HUES48 (cell line): ENCODE measurements at regions not wholly inside any gene's neighbourhood (a gene's known extent, or its start where the extent isn't known, plus 50 kb on each side); places are given as distances from the start of the nearest gene placed in this dataset.
"Not testable (repeated sequence)": the region's sequence is repeated elsewhere in the genome, so short reads cannot be mapped to it uniquely, and the experiment has no call there.

ENCODE experiments used
- H3K27ac ChIP-seq: one replicate; pipeline ENCODE4 v1.7.0; 2013; ENCODE audit warnings: low read depth, low read length, inconsistent platforms
- H3K27me3 ChIP-seq: 2 replicates; pipeline ENCODE4 v1.6.1; 2013; ENCODE audit warnings: mild to moderate bottlenecking, low read length; ENCODE audit not compliant: control insufficient read depth, insufficient read depth
- H3K36me3 ChIP-seq: 2 replicates; pipeline ENCODE4 v1.6.1; 2013; ENCODE audit warnings: low read length; ENCODE audit not compliant: control insufficient read depth, insufficient read depth
- H3K4me1 ChIP-seq: 2 replicates; pipeline ENCODE4 v1.6.1; 2013; ENCODE audit warnings: mild to moderate bottlenecking, low read length; ENCODE audit not compliant: control insufficient read depth, insufficient read depth
- H3K4me3 ChIP-seq: 2 replicates; pipeline ENCODE4 v1.5.1; 2013; ENCODE audit warnings: mild to moderate bottlenecking, low read depth, low read length
- H3K9ac ChIP-seq: 2 replicates; pipeline ENCODE4 v1.6.1; 2013; ENCODE audit warnings: mild to moderate bottlenecking, low read depth, low read length, moderate library complexity
- H3K9me3 ChIP-seq: 2 replicates; pipeline ENCODE4 v1.6.1; 2013; ENCODE audit warnings: low read length; ENCODE audit not compliant: control insufficient read depth, insufficient read depth

DNA sequence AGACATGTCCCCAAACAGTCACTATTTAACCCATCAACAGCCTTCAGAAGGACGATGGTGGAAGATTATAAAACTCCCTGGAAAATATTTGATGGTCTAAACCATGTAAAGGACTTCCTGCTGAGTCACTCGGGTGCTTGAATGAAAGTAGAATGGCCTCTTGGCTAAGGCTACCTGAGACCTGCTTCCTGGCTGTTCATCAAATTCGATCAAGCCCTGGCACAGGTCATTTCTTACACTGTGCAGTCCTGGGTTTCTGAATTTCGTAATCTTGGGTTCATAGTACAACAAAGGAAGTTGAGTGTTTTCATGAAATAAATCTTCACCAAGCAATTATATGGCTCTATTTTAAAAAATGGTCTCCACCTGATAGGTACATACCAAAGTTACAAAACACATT, 260.3 kb upstream of the RNF32 start:
- Histone ChIP-seq H3K27ac (no peak overlapping the region), H3K27me3 (no peaks in the 10 kb centered on the region), H3K4me1 (peaks cover 6% of the 10 kb centered on the region)

DNA sequence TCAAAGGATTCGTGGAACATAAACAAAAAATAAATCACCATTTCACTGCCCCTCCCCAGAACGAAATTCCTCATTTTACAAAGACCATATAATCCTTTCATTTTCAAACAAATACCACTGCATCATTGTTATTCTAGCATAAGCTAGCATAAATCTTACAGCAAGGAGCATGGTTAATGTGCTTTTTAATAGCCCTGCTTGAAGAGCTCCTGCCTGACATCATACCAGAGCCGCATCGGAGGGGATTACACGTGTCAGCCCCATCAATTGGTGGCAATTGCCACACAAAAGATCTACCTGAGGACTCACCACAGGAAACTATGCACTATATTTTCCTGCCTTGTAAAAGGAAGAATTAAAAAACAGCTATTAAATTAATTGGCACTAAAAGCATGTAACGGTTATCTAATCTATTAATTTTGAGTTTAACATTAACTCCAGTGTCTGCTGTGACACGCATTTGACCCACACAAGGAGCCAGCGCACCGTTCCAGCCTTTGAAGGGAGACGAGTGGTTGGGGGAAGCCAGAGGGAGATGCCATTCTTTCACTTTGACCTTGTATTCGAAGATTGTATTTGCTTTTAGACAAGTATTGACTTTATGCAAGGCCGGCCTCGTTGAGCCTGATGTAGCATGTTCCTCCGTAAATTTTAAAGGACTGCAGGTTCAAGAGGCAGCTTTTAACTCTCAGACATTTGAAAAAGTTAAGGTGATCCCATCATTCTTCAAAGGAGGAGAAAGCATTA, 261.1 kb upstream of the RNF32 start:
- Histone ChIP-seq H3K9me3 (no peaks in the 10 kb centered on the region), H3K9ac (no peak overlapping the region), H3K4me3 (no peak overlapping the region), H3K36me3 (no peaks in the 10 kb centered on the region), H3K27ac (no peak overlapping the region), H3K4me1 (no peaks in the 10 kb centered on the region; the same call in 1 of the 2 replicates), H3K27me3 (no peaks in the 10 kb centered on the region)

More for the DNA sequence above, 260.3 kb upstream of the RNF32 start:
- no peak overlapping the region for H3K4me3 ChIP-seq
- no peak overlapping the region for H3K9ac ChIP-seq
- no peaks in the 10 kb centered on the region for H3K36me3 ChIP-seq
- no peaks in the 10 kb centered on the region for H3K9me3 ChIP-seq

DNA sequence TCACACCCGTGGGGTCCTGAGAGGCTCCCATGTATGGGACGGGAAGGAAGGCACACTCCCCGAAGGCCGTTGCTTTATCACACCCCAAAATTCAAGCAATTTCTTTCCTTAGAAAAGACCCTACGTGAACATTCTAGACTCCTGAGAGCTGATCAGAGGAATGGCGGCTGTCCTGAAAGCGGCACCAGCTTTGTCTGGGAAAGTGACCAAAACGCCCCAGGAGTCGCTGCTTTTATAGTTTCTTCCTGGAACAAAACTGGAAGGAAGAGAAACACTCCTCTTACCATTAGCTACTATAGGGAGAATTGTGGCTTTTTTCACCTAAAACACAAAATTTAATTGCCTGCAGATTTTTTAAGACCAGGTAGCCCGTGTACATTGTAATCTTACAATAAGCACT, 261.8 kb upstream of the RNF32 start:
- no peaks in the 10 kb centered on the region for H3K36me3 ChIP-seq
- no peaks in the 10 kb centered on the region for H3K27me3 ChIP-seq
- no peak overlapping the region for H3K27ac ChIP-seq
- H3K9ac ChIP-seq = no peak overlapping the region
- H3K9me3 ChIP-seq = no peaks in the 10 kb centered on the region
- no peaks in the 10 kb centered on the region; the same call in 1 of the 2 replicates for H3K4me1 ChIP-seq
- no peak overlapping the region for H3K4me3 ChIP-seq

DNA sequence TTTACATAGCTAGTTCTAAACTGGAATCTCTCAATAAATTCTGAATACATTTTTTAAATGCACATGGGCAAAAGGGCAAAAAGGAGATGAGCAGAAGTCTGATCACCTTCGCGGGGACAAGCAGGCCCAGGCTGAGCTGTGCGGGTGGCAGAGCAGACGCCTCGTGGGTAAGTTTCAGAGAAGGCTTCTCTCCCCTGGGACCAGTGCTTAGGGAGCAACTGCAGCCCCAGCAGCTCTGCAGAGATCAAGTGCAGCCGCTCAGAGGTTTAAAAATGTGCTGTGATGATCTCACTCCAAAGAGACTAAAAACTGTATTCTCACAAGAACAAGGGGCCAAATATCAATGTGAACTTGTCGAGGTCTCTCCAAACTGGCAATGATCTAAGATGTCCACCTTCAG, 264.3 kb upstream of the RNF32 start:
- Histone ChIP-seq H3K4me3 (no peak overlapping the region), H3K27me3 (no peaks in the 10 kb centered on the region), H3K36me3 (no peaks in the 10 kb centered on the region), H3K27ac (no peak overlapping the region), H3K9me3 (peaks cover 7% of the 10 kb centered on the region; the same call in 1 of the 2 replicates), H3K9ac (no peak overlapping the region), H3K4me1 (no peaks in the 10 kb centered on the region)

GRCh38 chr7:156374335-156374734, 266.2 kb upstream of the RNF32 start:
- H3K9ac ChIP-seq = no peak overlapping the region
- H3K4me1 ChIP-seq = no peaks in the 10 kb centered on the region
- H3K4me3 ChIP-seq = no peak overlapping the region
- H3K27me3 ChIP-seq = no peaks in the 10 kb centered on the region
- H3K36me3 ChIP-seq = no peaks in the 10 kb centered on the region
- H3K9me3 ChIP-seq = peaks cover 13% of the 10 kb centered on the region
- H3K27ac ChIP-seq = no peak overlapping the region

GRCh38 chr7:156369929-156370328, 270.6 kb upstream of the RNF32 start:
- not testable (repeated sequence) for H3K27me3 ChIP-seq, H3K4me1 ChIP-seq, H3K36me3 ChIP-seq, H3K9ac ChIP-seq, H3K27ac ChIP-seq, H3K4me3 ChIP-seq
- peaks cover 13% of the 10 kb centered on the region for H3K9me3 ChIP-seq

DNA sequence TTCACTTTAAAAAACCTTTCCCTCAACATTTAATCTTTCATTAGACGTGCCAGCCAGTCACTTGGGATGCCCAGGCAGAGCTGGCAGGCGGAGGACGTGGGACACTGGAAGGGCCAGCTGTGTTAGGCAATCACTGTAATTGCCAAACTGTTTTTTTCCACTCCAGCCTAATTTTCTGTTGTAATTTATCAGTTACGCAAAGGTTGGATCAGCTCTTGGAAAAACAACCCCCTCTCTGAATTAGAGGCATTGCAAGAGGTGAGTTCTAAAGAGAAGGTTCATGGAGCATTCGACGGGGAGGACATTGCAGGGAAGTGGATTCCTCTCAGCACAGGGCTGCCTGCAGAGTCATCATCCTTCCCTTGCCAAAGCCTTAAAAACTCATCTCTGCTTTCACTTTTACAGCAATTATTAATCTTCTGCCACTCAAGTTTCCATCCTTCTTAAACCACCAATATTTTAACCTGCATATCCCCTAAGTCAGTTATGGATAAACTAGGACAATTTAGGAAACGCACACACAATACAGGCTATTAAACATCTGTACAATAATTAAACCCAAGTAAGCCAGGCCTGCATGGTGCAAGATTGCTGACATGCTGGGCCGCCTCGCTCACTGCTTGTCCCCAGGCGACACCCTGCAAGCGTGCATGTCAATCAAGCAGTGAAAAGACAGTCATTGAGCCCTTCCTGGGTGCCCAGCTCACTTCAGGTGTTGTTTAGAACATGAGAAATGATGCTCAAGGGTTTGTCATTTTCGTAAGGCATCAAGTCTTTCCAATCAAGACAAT, 272.3 kb upstream of the RNF32 start:
- H3K4me1 ChIP-seq = no peaks in the 10 kb centered on the region
- H3K36me3 ChIP-seq = no peaks in the 10 kb centered on the region
- H3K4me3 ChIP-seq = no peak overlapping the region
- no peak overlapping the region for H3K27ac ChIP-seq
- H3K27me3 ChIP-seq = no peaks in the 10 kb centered on the region
- no peak overlapping the region for H3K9ac ChIP-seq
- peaks cover 13% of the 10 kb centered on the region for H3K9me3 ChIP-seq

GRCh38 chr7:156363751-156364150, 276.8 kb upstream of the RNF32 start:
- Histone ChIP-seq H3K9ac (no peak overlapping the region), H3K4me1 (no peaks in the 10 kb centered on the region), H3K9me3 (peaks cover 8% of the 10 kb centered on the region; the same call in 1 of the 2 replicates), H3K4me3 (no peak overlapping the region), H3K27me3 (no peaks in the 10 kb centered on the region), H3K27ac (no peak overlapping the region), H3K36me3 (no peaks in the 10 kb centered on the region)

GRCh38 chr7:156360835-156361234, 279.7 kb upstream of the RNF32 start:
- Histone ChIP-seq H3K4me3 (no peak overlapping the region), H3K9ac (no peak overlapping the region), H3K4me1 (no peaks in the 10 kb centered on the region), H3K27ac (no peak overlapping the region), H3K27me3 (no peaks in the 10 kb centered on the region), H3K36me3 (no peaks in the 10 kb centered on the region), H3K9me3 (peaks cover 8% of the 10 kb centered on the region; the same call in 1 of the 2 replicates)

- no peak overlapping the region for H3K9ac ChIP-seq
- no peaks in the 10 kb centered on the region for H3K4me1 ChIP-seq
- H3K36me3 ChIP-seq = no peaks in the 10 kb centered on the region
- no peak overlapping the region for H3K27ac ChIP-seq
- no peak overlapping the region for H3K4me3 ChIP-seq
- no peaks in the 10 kb centered on the region for H3K27me3 ChIP-seq
- H3K9me3 ChIP-seq = peaks cover 8% of the 10 kb centered on the region; the same call in 1 of the 2 replicates
Observed at GRCh38 chr7:156356551-156356950, 284.0 kb upstream of the RNF32 start.

DNA sequence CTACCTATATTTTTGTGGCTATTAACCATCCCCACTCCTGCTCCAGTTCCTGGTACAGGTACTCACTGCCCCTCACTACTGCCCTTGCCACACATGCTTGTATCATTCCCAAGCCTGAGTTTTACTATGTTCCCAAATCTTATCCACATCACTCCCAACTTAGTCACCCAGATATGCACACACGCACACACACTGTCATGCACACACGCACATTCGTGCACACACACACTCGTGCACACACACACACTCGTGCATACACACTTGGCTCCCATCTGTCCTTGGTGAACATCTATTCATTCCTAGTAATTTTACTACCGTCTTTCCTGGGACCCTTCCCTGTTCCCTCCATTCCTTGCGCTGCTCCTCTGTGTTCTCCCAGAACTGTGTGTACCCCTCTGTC, 287.2 kb upstream of the RNF32 start:
- Histone ChIP-seq H3K4me3 (no peak overlapping the region), H3K27me3 (no peaks in the 10 kb centered on the region), H3K9me3 (no peaks in the 10 kb centered on the region), H3K9ac (no peak overlapping the region), H3K27ac (no peak overlapping the region), H3K36me3 (no peaks in the 10 kb centered on the region), H3K4me1 (no peaks in the 10 kb centered on the region)
